ENCODE measurements at regions not wholly inside any gene's neighbourhood (a gene's known extent, or its start where the extent isn't known, plus 50 kb on each side); places are given as distances from the start of the nearest gene placed in this dataset.

DNA sequence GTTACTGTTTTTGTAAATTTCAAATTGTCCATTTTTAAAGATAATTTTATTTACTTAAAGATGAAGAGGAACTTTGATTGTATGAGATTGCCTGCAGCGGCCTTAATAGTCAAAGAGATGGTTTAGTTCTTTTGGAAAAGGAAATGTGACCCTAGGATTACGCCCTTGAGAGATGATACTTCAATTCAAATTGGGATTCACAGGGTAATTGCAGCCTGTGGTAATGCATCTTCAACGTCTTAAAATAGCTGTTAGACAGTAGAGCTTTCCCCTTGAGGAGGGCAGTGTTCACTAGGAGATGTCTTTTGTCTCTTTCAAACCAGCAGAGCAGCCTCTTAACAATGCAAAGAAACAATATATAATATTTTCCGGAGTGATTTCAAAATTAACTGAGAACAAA, 127.1 kb downstream of the TAF11L14 start:
- TF ChIP-seq, protein P1, sequence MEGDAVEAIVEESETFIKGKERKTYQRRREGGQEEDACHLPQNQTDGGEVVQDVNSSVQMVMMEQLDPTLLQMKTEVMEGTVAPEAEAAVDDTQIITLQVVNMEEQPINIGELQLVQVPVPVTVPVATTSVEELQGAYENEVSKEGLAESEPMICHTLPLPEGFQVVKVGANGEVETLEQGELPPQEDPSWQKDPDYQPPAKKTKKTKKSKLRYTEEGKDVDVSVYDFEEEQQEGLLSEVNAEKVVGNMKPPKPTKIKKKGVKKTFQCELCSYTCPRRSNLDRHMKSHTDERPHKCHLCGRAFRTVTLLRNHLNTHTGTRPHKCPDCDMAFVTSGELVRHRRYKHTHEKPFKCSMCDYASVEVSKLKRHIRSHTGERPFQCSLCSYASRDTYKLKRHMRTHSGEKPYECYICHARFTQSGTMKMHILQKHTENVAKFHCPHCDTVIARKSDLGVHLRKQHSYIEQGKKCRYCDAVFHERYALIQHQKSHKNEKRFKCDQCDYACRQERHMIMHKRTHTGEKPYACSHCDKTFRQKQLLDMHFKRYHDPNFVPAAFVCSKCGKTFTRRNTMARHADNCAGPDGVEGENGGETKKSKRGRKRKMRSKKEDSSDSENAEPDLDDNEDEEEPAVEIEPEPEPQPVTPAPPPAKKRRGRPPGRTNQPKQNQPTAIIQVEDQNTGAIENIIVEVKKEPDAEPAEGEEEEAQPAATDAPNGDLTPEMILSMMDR (IDR thresholded peaks at IDR 0.05; ENCODE audit: low read depth, low read length, poor library complexity, severe bottlenecking), result no peak
- no peak for TF ChIP-seq EZH2phosphoT487 (IDR thresholded peaks at IDR 0.05; ENCODE audit: borderline replicate concordance, low read length)
